GM12878 (cell line): ENCODE measurements at regions not wholly inside any gene's neighbourhood (a gene's known extent, or its start where the extent isn't known, plus 50 kb on each side); places are given as distances from the start of the nearest gene placed in this dataset.

Source experiments
- ATAC-seq: fragments of 200-7000 bp; cut with Tn5 transposase; 3 replicates; pipeline ENCODE4 v1.9.1; 2020; ENCODE audit warnings: mild to moderate bottlenecking, moderate library complexity
- BruUV-seq: library from RNA; stranded (reverse); fragments of 400-500 nt; replicated peaks from 2 replicates; lab custom pipeline; 2021; lab: Mats Ljungman, UMichigan
- CTCF ChIA-PET: fragments of 300-600 bp; sonication (Branson Sonifier 250); formaldehyde crosslinking; extraction: SDS; loops from one replicate; lab custom pipeline; 2021; ENCODE audit warnings: inconsistent platforms; lab: Yijun Ruan, JAX
- POLR2A ChIA-PET: fragments of 350-600 bp; formaldehyde crosslinking; extraction: SDS; loops from one replicate; lab custom pipeline; 2021; ENCODE audit warnings: inconsistent platforms; lab: Charles Lee
- RAD21 ChIA-PET: fragments of 300-600 bp; sonication (Branson Sonifier 250); formaldehyde crosslinking; loops from one replicate; lab custom pipeline; 2023; ENCODE audit warnings: antibody characterized with exemption; ENCODE audit not compliant: unreplicated experiment; lab: Charles Lee
- SMC1A ChIA-PET: fragments of 300-600 bp; sonication (Branson Sonifier 250); formaldehyde crosslinking; loops from one replicate; lab custom pipeline; 2023; ENCODE audit not compliant: unreplicated experiment, uncharacterized antibody; lab: Charles Lee
- DNase-seq: peaks from one replicate; pipeline ENCODE4 v3.0.0-alpha.2; 2011; ENCODE audit warnings: low read depth, low spot score
- FAIRE-seq: peaks from 3 replicates; lab custom pipeline; 2011; peaks lifted over from hg19 to GRCh38; lab: Jason Lieb, UNC
- H2AFZ ChIP-seq: 2 replicates; pipeline ENCODE4 v1.6.0; 2011; ENCODE audit warnings: low read depth, low read length, control low read depth; ENCODE audit not compliant: control insufficient read depth
- H3K27ac ChIP-seq: 2 replicates; pipeline ENCODE4 v1.5.1; 2011; ENCODE audit warnings: control low read depth; ENCODE audit not compliant: control insufficient read depth, insufficient read depth
- H3K27me3 ChIP-seq, 2 experiments: replicated peaks in 1 of 2; 2 replicates each; pipeline versions ENCODE4 v1.6.0 to v1.6.1; 2011; ENCODE audit warnings: low read length in 1 of 2; ENCODE audit not compliant: control insufficient read depth in 2 of 2, insufficient read depth in 2 of 2
- H3K36me3 ChIP-seq, 2 experiments: 2 replicates each; pipeline ENCODE4 v1.5.1; 2011; ENCODE audit warnings: low read length in 1 of 2; ENCODE audit not compliant: control insufficient read depth in 2 of 2, insufficient read depth in 2 of 2
- H3K4me1 ChIP-seq: 2 replicates; pipeline ENCODE4 v1.6.1; 2011; ENCODE audit warnings: mild to moderate bottlenecking, low read length, moderate library complexity, mixed read lengths; ENCODE audit not compliant: control insufficient read depth, insufficient read depth
- H3K4me2 ChIP-seq: 2 replicates; pipeline ENCODE4 v1.6.0; 2011; ENCODE audit warnings: control low read depth; ENCODE audit not compliant: control insufficient read depth, insufficient read depth
- H3K4me3 ChIP-seq: fragments of 200-600 bp; sonication (generic); 2 replicates; pipeline ENCODE4 v1.5.1; 2016
- H3K79me2 ChIP-seq: 2 replicates; pipeline ENCODE4 v1.6.0; 2011; ENCODE audit warnings: low read length; ENCODE audit not compliant: control insufficient read depth, insufficient read depth
- H3K9ac ChIP-seq: 2 replicates; pipeline ENCODE4 v1.8.0; 2011; ENCODE audit warnings: low read length, control low read depth, mixed read lengths; ENCODE audit not compliant: control insufficient read depth, insufficient read depth
- H3K9me3 ChIP-seq: replicated peaks from 3 replicates; pipeline ENCODE4 v1.5.1; 2011; ENCODE audit warnings: mild to moderate bottlenecking, low read length; ENCODE audit not compliant: control insufficient read depth, insufficient read depth
- H4K20me1 ChIP-seq: 2 replicates; pipeline ENCODE4 v1.6.0; 2011; ENCODE audit not compliant: control insufficient read depth, insufficient read depth
- ASH2L ChIP-seq: fragments of 300-600, 200-600 bp; sonication (generic); IDR thresholded peaks from 2 replicates; pipeline ENCODE4 v1.6.1; 2017; ENCODE audit warnings: low read depth, mild to moderate bottlenecking, borderline replicate concordance
- BCLAF1 ChIP-seq: fragments of 450-650 bp; IDR thresholded peaks from 2 replicates; pipeline ENCODE4 v1.6.1; 2017; ENCODE audit warnings: antibody characterized with exemption, mild to moderate bottlenecking, moderate library complexity
- CBFB ChIP-seq: IDR thresholded peaks from 2 replicates; pipeline ENCODE4 v1.6.1; 2016; ENCODE audit warnings: antibody characterized with exemption, low read depth
- CHD2 ChIP-seq: IDR thresholded peaks from 2 replicates; pipeline ENCODE4 v1.6.1; 2011; ENCODE audit warnings: low read depth, low read length, improper control_type of control experiment, borderline replicate concordance
- KLF5 ChIP-seq: fragments of 450-650 bp; IDR thresholded peaks from 2 replicates; pipeline ENCODE4 v1.6.1; 2014; ENCODE audit warnings: mild to moderate bottlenecking; ENCODE audit not compliant: partially characterized antibody
- MXI1 ChIP-seq: fragments of 150-350 bp; IDR thresholded peaks from 2 replicates; pipeline ENCODE4 v1.6.1; 2011; ENCODE audit warnings: low read depth, mild to moderate bottlenecking, inconsistent platforms, low read length, improper control_type of control experiment
- RAD21 ChIP-seq: IDR thresholded peaks from 2 replicates; pipeline ENCODE4 v1.6.1; 2011; ENCODE audit warnings: mild to moderate bottlenecking, low read depth, low read length, moderate library complexity; ENCODE audit not compliant: insufficient read depth
- ZNF384 ChIP-seq: IDR thresholded peaks from 2 replicates; pipeline ENCODE4 v1.6.1; 2012; ENCODE audit warnings: low read depth, mild to moderate bottlenecking, low read length, improper control_type of control experiment, borderline replicate concordance
- WGBS: methylation state at CpG from one replicate; pipeline ENCODE4 v1.1.6; 2016; ENCODE audit warnings: low lambda C conversion rate; ENCODE audit not compliant: insufficient replicate concordance, insufficient coverage; ENCODE audit errors: missing lambda C conversion rate; 5-methylcytosine and 5-hydroxymethylcytosine counted together
- in situ Hi-C: fragments of 300-500 bp; cut with MboI; formaldehyde crosslinking; loops from 9 replicates; pipeline ENCODE4 v1.14.3; 2018; ENCODE audit warnings: mixed read lengths
- intact Hi-C: fragments of 100-400 bp; cut with micrococcal nuclease; formaldehyde crosslinking; loops from one replicate; pipeline ENCODE4 v1.14.2; 2022; ENCODE audit not compliant: unreplicated experiment
- TF ChIP-seq, protein P1 (sequence below): fragments of 450-650 bp; IDR thresholded peaks from 2 replicates; pipeline ENCODE4 v1.6.1; 2018; ENCODE audit warnings: mild to moderate bottlenecking, low read depth, moderate library complexity; ENCODE audit not compliant: partially characterized antibody

GRCh38 chr9:105027084-105027483 is 99.1 kb upstream of the ABCA1 start:
- H3K4me3 ChIP-seq = no peak overlapping the region
- no TSS peak for BruUV-seq
- no peak overlapping the region for H3K27ac ChIP-seq
- SMC1A ChIA-PET = interaction anchor here (0.8 to 0.9 kb wide), 2 partner anchors 32 to 164 kb away, joined by 3 read pairs; no protein-coding TSS in a partner anchor
- no peak overlapping the region for H3K9ac ChIP-seq
- no peak overlapping the region for H2AFZ ChIP-seq
- H3K79me2 ChIP-seq = no peaks in the 10 kb centered on the region
- TF ChIP-seq KLF5 = no peak
- 13% methylated on average over 2 of the region's 2 CpGs for WGBS
- H3K27me3 ChIP-seq = no peaks in the 10 kb centered on the region
- intact Hi-C loops = no loop called here
- in situ Hi-C loops = no loop called here
- no peak overlapping the region for H3K4me2 ChIP-seq
- FAIRE-seq = no peak
- POLR2A ChIA-PET = no interaction called here
- no peaks in the 10 kb centered on the region for H3K36me3 ChIP-seq
- no peaks in the 10 kb centered on the region for H3K4me1 ChIP-seq
- ATAC-seq = no peak
- CTCF ChIA-PET = no interaction called here
- DNase-seq = no peak
- RAD21 ChIA-PET = no interaction called here
- H3K9me3 ChIP-seq = no peaks in the 10 kb centered on the region
- no peaks in the 10 kb centered on the region for H4K20me1 ChIP-seq

- H3K36me3 ChIP-seq = no peaks in the 10 kb centered on the region
- ChIA-PET RAD21 (no interaction called here), POLR2A (no interaction called here), SMC1A (interaction anchor here (0.7 kb wide), 1 partner anchor 56 kb away, joined by 4 read pairs; no protein-coding TSS in a partner anchor), CTCF (no interaction called here)
- no peaks in the 10 kb centered on the region for H3K27me3 ChIP-seq
- no peak for TF ChIP-seq BCLAF1
- TF ChIP-seq ASH2L = no peak
- no peak for TF ChIP-seq MXI1
- TF ChIP-seq CHD2 = no peak
- TF ChIP-seq ZNF384 = no peak
- TF ChIP-seq, protein P1, sequence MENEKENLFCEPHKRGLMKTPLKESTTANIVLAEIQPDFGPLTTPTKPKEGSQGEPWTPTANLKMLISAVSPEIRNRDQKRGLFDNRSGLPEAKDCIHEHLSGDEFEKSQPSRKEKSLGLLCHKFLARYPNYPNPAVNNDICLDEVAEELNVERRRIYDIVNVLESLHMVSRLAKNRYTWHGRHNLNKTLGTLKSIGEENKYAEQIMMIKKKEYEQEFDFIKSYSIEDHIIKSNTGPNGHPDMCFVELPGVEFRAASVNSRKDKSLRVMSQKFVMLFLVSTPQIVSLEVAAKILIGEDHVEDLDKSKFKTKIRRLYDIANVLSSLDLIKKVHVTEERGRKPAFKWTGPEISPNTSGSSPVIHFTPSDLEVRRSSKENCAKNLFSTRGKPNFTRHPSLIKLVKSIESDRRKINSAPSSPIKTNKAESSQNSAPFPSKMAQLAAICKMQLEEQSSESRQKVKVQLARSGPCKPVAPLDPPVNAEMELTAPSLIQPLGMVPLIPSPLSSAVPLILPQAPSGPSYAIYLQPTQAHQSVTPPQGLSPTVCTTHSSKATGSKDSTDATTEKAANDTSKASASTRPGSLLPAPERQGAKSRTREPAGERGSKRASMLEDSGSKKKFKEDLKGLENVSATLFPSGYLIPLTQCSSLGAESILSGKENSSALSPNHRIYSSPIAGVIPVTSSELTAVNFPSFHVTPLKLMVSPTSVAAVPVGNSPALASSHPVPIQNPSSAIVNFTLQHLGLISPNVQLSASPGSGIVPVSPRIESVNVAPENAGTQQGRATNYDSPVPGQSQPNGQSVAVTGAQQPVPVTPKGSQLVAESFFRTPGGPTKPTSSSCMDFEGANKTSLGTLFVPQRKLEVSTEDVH = no peak
- no peak for TF ChIP-seq RAD21
- TF ChIP-seq CBFB = no peak
- H3K4me2 ChIP-seq = no peak overlapping the region
- FAIRE-seq (no peak), DNase-seq (no peak), ATAC-seq (no peak)
- H3K4me1 ChIP-seq = no peaks in the 10 kb centered on the region
- no peak overlapping the region for H3K27ac ChIP-seq
- no TSS peak for BruUV-seq
- H3K9ac ChIP-seq = no peak overlapping the region
- H3K79me2 ChIP-seq = no peaks in the 10 kb centered on the region
- in situ Hi-C loops = no loop called here
- no peaks in the 10 kb centered on the region for H3K9me3 ChIP-seq
- 77% methylated on average over 3 of the region's 3 CpGs for WGBS
- no peaks in the 10 kb centered on the region for H4K20me1 ChIP-seq
- H2AFZ ChIP-seq = no peak overlapping the region
- intact Hi-C loops = no loop called here
- no peak overlapping the region for H3K4me3 ChIP-seq
Measured at GRCh38 chr9:105030285-105030684, 102.3 kb upstream of the ABCA1 start.
